Skin epidermis (tissue), 12 donors: ENCODE measurements at regions not wholly inside any gene's neighbourhood (a gene's known extent, or its start where the extent isn't known, plus 50 kb on each side); places are given as distances from the start of the nearest gene placed in this dataset.

Experiments
- H3K27ac ChIP-seq, 21 experiments: fragments of 200-600 bp; sonication (generic) in 11 of 21; one replicate each; pipeline ENCODE4 v1.5.0; 2020; ENCODE audit warnings: mild to moderate bottlenecking in 3 of 21, inconsistent platforms in 2 of 21, moderate library complexity in 2 of 21
- H3K4me3 ChIP-seq, 7 experiments: fragments of 200-600 bp; sonication (generic) in 2 of 7; one replicate each; pipeline ENCODE4 v1.5.0; 2020; ENCODE audit warnings: inconsistent platforms in 2 of 7, mild to moderate bottlenecking in 2 of 7, moderate library complexity in 1 of 7

DNA sequence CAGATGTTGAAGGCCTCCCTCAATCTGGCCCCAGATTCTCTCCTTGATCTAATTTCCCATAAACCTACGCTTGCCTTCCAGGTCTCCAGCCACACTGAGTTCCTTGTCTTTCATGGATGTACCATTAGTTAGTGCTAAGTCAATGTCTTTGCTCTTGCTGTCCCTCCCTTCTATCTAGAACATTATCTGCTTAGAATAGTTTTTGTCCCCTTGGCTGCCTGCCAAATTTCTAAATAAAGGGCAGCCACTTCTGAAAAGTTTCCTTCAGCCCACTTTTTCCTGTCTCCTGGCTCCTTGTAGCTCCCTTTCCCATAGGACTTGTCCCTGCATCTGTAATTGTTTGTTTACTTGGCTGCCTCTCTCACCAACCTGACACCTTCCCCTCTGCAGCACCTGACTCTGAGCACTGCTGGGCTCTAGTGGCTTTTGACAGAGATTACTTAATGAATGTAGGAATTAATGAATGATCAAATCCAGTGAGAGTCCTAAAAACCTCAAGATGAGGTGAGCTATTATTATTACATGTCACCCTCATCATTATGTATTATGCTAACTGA is 58.3 kb downstream of the CXCL12 start:
- Histone ChIP-seq H3K27ac (no peak overlapping the region), H3K4me3 (no peak overlapping the region)

DNA sequence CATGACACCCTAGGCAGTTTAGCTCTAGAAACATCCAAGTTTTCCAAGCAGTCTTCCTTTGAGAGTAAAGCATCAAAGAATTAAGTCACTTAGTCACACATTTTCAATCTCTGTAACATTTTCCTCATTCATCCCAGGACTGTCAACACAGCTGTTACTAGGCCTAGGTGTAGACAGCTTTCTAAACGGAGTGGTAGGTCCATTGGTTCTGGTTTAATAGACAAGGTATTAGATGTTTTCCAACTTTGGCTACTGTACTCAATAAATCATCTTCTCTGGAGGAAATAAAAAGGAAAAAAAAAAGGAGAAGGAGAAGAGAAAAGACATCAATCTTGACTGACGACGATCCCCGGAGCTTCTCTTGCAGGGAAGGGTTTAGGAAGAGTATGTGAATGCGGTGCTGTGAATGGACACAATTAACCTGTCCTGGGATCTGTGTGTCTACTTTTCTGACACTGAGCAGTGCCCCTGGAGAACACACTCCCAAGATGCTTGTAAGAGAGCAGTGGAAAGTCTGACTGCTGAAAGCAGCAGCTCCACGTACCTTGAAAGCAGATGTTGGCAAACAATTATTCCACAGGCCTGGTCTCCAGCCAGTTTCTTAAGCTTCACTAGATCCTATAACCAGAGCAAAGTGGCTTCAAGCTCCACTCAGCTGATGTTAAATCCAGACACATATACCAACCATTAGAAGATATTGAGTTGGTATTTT is 59.1 kb downstream of the CXCL12 start:
- H3K4me3 ChIP-seq: no peak overlapping the region
- H3K27ac ChIP-seq: no peak overlapping the region

DNA sequence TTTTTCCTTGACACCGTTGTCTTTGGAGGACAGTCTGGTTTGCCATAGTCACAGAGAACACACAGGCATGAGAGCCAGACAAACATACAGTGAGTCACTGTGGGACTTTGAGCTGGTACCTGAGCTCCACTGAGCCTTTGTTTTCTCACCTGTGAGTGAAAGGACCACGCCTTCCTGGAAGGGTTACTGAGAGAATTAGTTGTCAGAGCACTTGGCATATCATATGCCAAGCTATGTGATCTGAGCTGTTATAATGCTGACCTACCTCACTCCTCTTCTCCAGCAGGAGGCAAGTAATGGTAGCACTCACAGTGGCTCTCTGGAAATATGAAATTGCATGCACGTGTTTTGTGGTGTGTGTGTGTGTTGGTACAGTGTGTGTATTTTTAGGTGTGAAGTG is 59.7 kb downstream of the CXCL12 start:
- Histone ChIP-seq H3K4me3 (no peak overlapping the region), H3K27ac (no peak overlapping the region)

DNA sequence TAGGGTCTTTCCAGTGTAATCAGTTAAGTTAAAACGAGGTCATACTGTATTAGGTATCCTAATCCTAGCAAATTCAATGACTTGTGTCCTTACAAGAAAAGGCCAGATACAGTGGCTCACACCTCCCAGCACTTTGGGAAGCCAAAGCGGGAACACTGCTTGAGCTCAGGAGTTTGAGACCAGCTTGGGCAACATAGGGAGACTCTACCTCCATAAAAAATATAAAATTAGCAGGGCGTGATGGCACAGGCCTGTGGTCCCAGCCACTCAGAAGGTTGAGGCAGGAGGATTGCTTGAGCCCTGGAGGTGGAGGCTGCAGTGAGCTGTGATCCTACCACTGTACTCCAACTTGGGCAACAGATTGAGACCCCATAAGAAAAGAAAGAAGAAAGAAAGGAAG is 61.1 kb downstream of the CXCL12 start:
- Histone ChIP-seq H3K27ac (no peak overlapping the region), H3K4me3 (no peak overlapping the region)

DNA sequence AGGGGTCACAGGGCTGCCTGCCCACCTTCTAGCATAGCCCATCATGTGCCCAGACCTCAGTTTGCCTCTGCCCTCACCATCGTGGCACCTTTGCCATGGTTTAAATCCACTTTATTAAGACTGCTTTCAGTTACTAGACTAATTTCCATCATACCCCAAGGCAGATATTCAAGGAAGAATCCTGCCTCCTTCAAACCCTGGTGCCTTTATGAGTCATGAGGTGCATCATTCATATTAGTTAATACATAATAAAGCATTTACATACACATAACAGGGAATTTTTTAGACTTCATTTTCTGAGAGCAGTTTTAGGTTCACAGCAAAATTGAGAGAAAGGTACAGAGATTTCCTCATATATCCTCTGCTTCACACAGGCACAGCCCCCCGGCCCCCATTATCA is 62.8 kb downstream of the CXCL12 start:
- H3K4me3 ChIP-seq: no peak overlapping the region
- H3K27ac ChIP-seq: no peak overlapping the region

DNA sequence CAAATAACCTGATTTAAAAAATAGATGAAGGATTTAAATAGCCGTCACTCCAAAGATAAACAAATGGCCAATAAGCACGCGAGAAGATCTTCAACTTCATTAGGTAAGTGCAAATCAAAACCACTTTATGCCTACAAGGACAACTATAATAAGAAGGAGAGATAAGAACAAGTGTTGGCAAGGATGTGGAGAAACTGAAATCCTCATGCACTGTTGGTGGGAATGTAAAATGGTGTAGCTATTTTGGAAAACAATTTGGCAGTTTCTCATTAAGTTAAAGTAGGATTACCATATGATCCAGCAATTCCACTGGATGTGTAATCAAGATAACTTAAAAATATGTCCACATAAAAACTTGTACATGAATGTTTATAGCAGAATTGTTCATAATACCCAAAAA is 64.1 kb downstream of the CXCL12 start:
- Histone ChIP-seq H3K27ac (no peak overlapping the region), H3K4me3 (no peak overlapping the region)

DNA sequence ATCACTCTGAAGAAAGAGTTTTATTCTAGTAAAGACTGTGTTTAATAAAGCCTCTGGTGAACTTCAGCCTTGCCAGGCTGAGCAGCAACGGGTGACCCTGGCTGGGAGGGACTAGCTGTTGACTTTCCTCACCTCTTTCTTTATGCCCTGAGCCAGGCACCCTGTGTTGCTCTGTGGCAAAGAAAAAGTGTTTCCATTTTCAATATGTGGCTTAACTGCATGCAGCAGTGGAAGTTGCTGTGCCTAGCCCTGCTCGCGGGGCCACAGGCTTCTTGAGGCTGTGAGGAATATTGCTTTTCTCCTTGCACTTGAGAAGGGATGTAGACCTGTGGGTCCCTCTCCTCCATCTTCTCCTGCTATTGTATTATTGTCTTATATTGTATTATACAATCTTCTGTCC is 67.0 kb downstream of the CXCL12 start:
- H3K4me3 ChIP-seq: no peak overlapping the region
- H3K27ac ChIP-seq: no peak overlapping the region

DNA sequence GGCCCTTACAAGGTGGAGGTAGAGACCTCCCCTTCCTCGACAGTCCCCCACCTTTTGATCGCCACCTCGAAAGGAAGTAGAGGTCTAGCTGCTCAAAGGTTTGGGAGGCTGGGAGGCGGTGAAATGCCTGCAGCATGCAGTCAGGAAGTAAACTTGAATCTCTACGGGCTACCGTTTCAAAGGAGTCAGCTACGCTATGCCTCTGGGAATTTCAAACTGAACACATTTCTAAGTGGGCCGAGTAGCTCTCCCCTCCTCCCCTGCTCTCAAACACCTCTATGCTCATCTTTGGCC is 68.0 kb downstream of the CXCL12 start:
- H3K27ac ChIP-seq: no peak overlapping the region
- no peak overlapping the region for H3K4me3 ChIP-seq

DNA sequence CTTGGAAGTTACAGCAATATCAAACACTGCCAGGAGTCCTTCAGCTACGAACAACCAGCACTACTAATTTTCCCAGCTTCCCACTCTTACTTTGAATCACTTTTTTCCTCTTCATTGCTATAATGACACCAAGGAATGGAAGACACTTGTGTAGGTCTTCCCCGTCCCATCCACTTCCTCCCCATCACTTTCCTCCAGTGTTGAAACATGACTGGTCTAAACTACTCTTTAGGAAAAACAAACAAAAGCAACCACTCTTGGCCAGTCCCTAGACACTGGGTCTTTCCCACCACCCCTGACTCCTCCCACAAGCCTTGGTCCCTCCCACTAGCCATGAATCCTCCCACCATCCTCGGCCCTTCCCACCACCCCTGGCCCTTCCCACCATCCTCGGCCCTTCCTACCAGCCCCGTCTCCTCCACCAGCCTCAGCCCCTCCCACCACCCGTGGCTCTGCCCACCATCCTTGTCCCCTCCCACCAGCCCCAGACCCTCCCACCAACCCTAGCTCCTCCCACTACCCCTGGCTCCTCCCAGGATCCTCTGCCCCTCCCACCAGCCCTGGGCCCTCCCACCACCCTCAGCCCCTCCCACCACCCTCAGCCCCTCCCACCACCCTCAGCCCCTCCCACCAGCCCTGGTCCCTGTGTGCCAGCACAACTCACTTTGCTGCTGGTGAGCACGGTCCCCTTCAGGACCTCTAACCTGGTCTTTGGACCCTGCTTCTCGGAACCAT is 68.5 kb downstream of the CXCL12 start:
- H3K27ac ChIP-seq: no peak overlapping the region
- no peak overlapping the region for H3K4me3 ChIP-seq

DNA sequence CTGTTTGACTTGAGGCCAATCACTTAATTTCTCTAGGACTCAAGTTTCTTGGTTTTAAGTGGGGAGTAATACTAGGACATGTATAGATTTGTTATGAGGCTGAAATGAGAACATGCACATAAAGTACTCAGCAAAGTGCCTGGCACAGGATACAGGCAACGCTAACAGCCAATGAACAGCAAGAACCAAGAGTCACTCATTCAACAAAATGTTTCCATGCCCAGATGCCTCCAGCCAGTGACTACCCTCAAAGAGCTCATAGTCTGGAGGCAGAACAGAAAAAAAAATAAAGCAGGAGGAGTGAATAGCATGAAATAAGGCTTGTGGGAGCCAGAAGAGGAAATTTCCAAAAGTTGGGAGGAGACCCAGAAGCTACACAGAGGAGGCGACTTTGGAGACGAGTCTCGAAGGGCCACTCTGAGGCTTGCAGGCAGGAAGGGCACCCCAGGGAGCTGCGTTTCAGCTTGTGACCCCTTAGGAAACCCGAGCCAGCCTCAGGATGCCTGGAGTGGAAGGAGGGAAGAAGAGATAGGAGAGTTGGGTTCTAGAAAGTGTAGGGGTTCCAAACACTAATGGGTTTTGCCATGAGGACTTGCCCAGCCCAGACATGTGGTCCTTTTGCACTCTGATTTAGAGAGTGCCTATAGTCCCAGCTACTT is 70.0 kb downstream of the CXCL12 start:
- Histone ChIP-seq H3K4me3 (no peak overlapping the region), H3K27ac (no peak overlapping the region)

DNA sequence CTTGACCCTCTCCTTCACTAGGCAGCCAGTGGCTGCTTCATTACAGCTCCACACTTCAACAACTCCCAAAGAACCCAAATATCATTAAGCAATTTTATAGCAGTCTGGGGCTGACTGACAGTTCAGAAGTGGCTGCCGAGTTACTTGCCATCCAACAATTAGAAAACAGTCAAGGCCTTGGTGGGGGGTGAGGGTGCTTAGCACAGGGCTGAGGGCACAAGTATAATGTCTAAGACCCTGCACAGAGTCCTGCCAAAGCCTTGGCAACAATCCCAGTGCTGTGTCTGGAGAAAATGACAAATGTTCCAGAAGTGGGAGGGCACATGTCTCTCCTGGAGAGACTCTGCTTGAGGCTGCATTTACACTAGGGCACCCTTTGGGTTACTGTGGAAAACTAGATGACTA is 71.1 kb downstream of the CXCL12 start:
- no peak overlapping the region for H3K4me3 ChIP-seq
- H3K27ac ChIP-seq: no peak overlapping the region

DNA sequence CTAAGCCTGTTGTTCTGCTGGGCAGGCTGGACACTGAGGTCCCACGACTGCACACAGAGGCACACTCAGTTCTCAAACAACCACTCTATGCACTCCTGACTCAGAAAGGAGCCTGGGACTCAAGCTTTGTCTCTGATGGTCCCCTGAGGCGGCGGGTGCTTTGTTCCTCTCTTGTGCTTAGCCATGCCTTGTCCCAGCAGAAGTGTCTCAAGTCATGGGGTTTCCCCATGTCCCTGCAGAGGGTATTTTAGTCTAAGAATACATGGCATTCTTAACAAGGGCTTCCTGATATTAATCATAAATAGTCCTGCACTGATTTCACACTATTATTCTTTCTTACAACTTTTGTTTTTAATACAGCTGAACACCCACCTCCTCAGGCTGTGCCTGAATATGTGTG is 72.5 kb downstream of the CXCL12 start:
- no peak overlapping the region for H3K27ac ChIP-seq
- H3K4me3 ChIP-seq: no peak overlapping the region

DNA sequence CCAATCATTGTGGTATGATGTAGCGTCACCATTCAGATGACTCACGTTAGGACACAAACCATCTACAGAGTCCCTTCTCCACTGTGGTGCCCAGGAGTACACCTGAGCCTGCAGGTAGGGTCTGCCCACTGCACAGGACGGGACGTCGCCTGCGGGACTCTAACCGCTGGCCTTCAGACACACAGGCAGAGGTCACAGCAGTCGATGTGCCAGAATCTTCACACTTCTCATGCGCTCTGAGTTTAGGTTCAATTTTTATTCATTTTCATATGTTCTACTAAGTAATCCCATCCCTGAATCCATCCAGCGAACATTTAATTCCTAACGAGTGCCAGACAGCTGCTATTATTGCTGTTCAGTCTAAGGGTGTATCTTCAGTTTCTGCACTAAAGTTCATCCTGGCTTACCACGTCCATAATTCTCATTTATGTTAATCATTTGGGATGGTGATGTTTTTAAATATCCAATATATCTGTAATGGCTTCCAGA is 73.3 kb downstream of the CXCL12 start:
- Histone ChIP-seq H3K4me3 (no peak overlapping the region), H3K27ac (no peak overlapping the region)

DNA sequence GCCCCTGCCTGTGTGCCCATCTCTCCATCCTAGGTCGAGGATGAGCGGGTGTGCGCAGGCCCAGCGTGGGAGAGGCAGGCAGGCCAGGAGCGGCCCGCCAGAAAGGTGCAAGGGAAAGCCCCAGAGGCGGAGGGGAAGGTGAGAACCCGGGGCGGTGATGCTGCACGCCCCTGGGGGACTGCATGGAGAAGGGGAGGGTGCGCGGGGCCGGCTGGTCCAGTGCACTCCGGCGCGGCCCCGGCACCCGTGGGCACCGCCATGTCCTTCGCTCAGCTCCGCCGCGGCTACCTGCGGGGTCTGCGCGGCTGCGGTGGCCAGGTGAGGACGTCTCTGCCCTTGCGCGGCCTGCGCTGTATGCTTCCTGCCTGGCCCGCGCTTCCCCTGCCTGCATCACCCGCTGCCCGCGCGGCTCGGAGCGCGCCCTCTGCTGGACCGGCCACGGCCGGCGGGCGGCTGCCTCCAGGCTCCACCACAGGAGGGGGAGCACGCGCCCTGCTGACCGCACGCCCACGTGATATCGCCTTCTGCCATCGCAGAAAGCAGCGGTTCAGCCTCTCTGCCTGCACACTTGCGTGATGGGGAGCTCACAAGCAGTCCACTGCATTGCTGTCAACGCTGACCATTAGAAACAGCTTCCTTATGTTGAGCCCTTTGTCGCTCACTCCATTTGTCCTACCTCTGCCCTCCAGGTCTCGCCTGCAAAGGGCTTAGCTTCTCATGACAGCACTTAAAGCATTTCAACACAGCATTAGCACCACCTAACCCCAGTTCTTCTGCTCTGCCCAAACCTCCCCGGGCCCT is 73.9 kb downstream of the CXCL12 start:
- Histone ChIP-seq H3K27ac (peak overlapping the region in 3 of 21 experiments; percentile 4 to 45 (median 9)), H3K4me3 (peak overlapping the region in 4 of 7 experiments; percentile 5 to 30 (median 10))

DNA sequence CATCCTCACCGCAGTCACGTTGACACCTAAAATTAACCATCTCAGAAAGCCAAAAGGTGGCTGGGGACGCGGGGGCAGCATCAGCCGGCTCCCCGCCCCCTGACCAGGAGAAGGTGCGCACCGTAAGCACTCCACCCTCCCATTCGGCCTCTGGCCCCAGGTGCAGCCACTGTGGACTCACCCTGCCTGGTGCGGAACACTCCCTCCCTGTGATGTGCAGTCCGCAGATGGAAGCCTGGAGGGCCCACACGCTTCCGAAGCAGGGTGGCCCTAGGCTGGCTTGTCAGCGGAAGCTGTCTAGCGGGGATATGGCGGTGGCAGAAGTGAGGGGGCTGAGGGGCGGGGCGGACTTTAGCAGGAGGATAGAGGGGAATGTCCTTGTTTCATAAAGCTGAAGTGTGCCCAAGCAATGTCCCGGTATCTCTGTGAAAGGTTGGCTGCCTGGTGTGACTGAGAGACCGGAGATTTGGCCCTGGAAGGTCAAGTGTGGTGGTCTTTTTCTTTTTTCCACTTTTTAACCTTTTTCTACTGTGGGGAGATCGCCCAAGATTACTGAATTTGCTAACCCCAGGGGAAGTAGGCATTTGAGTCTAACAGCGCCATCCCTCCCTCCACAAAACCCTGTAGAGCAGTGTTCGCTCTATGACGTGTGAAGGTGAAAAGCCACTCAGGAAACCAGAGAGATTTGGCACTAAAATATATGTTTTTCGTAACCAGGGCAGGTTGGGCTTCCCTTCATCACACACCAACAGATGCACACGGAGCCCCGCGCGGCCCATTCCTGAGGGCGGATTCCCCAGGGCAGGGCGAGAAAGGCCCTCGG is 74.7 kb downstream of the CXCL12 start:
- peak overlapping the region in 1 of 7 experiments; percentile 30 for H3K4me3 ChIP-seq
- H3K27ac ChIP-seq: peak overlapping the region in 1 of 21 experiments; percentile 45

DNA sequence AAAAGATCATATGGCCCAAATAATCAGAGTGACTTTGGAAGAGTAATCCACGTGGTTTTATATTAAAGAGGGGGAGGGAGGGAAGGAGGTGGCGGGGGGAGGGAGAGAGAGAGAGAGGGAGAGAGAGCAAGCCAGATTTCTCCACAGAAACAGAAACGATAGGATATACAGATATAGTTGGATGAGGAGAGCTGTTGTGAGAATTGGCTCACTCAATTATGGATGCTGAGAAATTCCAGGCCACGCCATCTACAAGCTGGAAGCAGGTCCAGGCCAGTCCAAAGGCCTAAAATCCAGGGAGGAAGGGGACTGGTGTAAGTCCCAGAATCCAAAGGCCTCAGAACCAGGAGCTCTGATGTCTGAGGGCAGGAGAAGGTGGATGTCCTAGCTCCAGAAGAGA is 75.5 kb downstream of the CXCL12 start:
- H3K27ac ChIP-seq: no peak overlapping the region

DNA sequence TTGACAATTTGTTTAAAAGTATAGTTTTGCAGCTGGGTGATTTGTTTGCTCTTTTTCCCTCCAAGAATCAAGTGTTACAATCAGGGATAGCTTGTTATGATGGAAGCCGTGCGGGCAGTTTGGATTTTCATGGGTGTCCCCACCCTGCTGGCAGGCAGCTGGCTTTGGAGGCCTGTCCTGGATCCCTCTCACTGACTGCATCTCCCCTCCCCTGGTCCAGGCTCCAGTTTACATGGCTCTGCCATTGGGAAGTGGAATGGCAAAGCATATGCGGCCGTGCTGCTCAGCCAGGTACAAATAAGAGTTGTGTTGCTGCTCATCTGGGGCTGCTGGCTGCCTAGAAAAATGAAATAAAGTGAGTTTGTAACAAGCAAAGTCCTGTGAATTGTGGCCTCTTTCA is 76.0 kb downstream of the CXCL12 start:
- Histone ChIP-seq H3K4me3 (no peak overlapping the region), H3K27ac (no peak overlapping the region)

More for the DNA sequence above, 75.5 kb downstream of the CXCL12 start:
- no peak overlapping the region for H3K4me3 ChIP-seq

DNA sequence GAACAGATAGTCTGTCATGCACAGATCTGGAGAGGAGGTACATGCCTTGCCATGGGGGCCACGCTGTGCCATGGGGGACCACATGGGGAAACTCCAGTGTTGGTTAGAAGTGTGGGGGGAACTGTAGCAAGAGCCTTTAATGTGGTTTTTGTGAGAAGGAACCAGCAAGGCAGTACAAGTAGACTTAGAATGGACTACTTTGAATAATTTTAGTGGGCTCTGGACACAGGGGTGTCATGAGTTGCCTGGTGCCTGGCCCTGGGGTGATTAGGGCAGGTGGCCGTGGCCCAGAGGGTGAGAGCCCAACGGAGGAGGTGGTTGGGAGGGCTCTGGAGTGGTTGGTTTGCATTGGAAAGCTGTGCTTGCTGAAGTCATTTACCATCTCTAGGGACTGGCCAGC is 77.2 kb downstream of the CXCL12 start:
- Histone ChIP-seq H3K4me3 (no peak overlapping the region), H3K27ac (no peak overlapping the region)

DNA sequence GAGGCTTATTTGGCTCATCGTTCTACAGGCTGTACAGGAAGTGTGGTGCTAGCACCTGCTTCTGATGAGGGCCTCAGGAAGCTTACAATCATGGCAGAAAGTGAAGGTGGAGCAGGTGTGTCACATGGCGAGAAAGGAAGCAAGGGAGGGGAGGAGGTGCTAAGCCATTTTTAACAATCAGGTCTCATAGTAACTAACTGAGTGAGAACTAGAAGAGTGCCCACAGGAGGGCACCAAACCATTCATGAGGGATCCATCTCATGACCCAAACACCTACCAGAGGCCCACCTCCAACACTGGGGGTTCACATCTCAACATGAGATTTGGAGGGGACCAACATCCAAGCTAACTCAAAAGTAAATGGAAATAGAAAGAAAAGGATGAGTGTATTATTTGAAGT is 78.1 kb downstream of the CXCL12 start:
- Histone ChIP-seq H3K4me3 (no peak overlapping the region), H3K27ac (no peak overlapping the region)
